ENCODE measurements at regions not wholly inside any gene's neighbourhood (a gene's known extent, or its start where the extent isn't known, plus 50 kb on each side); places are given as distances from the start of the nearest gene placed in this dataset.

- Histone ChIP-seq H3K27ac (no peak overlapping the region), H3K4me1 (peaks cover 17% of the 10 kb centered on the region), H3K27me3 (no peaks in the 10 kb centered on the region), H3K4me3 (peak overlapping the region; percentile 11), H3K36me3 (no peaks in the 10 kb centered on the region), H3K9me3 (no peaks in the 10 kb centered on the region)
- intact Hi-C loops (cut with DNase I), result no loop called here
- TF ChIP-seq POLR2AphosphoS5 (IDR thresholded peaks at IDR 0.05; ENCODE audit: insufficient read depth in 1 of 2, low read depth in 1 of 2) (no peak), CTCF (IDR thresholded peaks at IDR 0.05) (no peak), POLR2A (IDR thresholded peaks at IDR 0.05) (no peak)
- no peak for DNase-seq (ENCODE audit: extremely low spot score in 2 of 2)
Observed at GRCh38 chr2:62570861-62571698, 65.1 kb upstream of the TMEM17 start.

GRCh38 chr2:62569907-62570841 lies 64.2 kb upstream of the TMEM17 start:
- no peak overlapping the region for H3K27ac ChIP-seq
- H3K9me3 ChIP-seq, result no peaks in the 10 kb centered on the region
- TF ChIP-seq CTCF (IDR thresholded peaks at IDR 0.05), result no peak
- no peak for TF ChIP-seq POLR2AphosphoS5 (IDR thresholded peaks at IDR 0.05; ENCODE audit: insufficient read depth in 1 of 2, low read depth in 1 of 2)
- no peak for TF ChIP-seq POLR2A (IDR thresholded peaks at IDR 0.05)
- no peaks in the 10 kb centered on the region for H3K36me3 ChIP-seq
- DNase-seq (ENCODE audit: extremely low spot score in 2 of 2), result no peak
- intact Hi-C loops (cut with DNase I), result no loop called here
- H3K4me3 ChIP-seq, result no peak overlapping the region
- peaks cover 11% of the 10 kb centered on the region for H3K4me1 ChIP-seq
- no peaks in the 10 kb centered on the region for H3K27me3 ChIP-seq

GRCh38 chr2:62568983-62569837 lies 63.2 kb upstream of the TMEM17 start:
- H3K27me3 ChIP-seq, result no peaks in the 10 kb centered on the region
- no peaks in the 10 kb centered on the region for H3K9me3 ChIP-seq
- no peak overlapping the region for H3K4me3 ChIP-seq
- H3K36me3 ChIP-seq, result no peaks in the 10 kb centered on the region
- no peak for DNase-seq (ENCODE audit: extremely low spot score in 2 of 2)
- no peak overlapping the region for H3K27ac ChIP-seq
- intact Hi-C loops (cut with DNase I), result no loop called here
- TF ChIP-seq CTCF (IDR thresholded peaks at IDR 0.05) (no peak), POLR2A (IDR thresholded peaks at IDR 0.05) (no peak), POLR2AphosphoS5 (IDR thresholded peaks at IDR 0.05; ENCODE audit: insufficient read depth in 1 of 2, low read depth in 1 of 2) (no peak)
- peaks cover 11% of the 10 kb centered on the region for H3K4me1 ChIP-seq

- Histone ChIP-seq H3K36me3 (no peaks in the 10 kb centered on the region), H3K4me3 (no peak overlapping the region), H3K27me3 (no peaks in the 10 kb centered on the region), H3K4me1 (peaks cover 11% of the 10 kb centered on the region), H3K27ac (no peak overlapping the region), H3K9me3 (no peaks in the 10 kb centered on the region)
- TF ChIP-seq POLR2AphosphoS5 (IDR thresholded peaks at IDR 0.05; ENCODE audit: insufficient read depth in 1 of 2, low read depth in 1 of 2) (no peak), POLR2A (IDR thresholded peaks at IDR 0.05) (no peak), CTCF (IDR thresholded peaks at IDR 0.05) (no peak)
- no peak for DNase-seq (ENCODE audit: extremely low spot score in 2 of 2)
- intact Hi-C loops (cut with DNase I), result no loop called here
Observed at GRCh38 chr2:62568074-62568473, 62.1 kb upstream of the TMEM17 start.
